A673 (cell line): ENCODE measurements at regions not wholly inside any gene's neighbourhood (a gene's known extent, or its start where the extent isn't known, plus 50 kb on each side); places are given as distances from the start of the nearest gene placed in this dataset.

Source experiments
- EZH2 ChIP-seq: fragments of 200-600 bp; sonication (generic); IDR thresholded peaks from 2 replicates; pipeline ENCODE4 v1.6.1; 2017; ENCODE audit warnings: borderline replicate concordance, low read depth, mild to moderate bottlenecking, mixed read lengths, antibody characterized with exemption, low read length; ENCODE audit not compliant: poor library complexity, severe bottlenecking
- TF ChIP-seq, protein P1 (sequence below): fragments of 300-800, 200-600 bp; sonication (generic); conservative IDR thresholded peaks from 2 replicates; pipeline ENCODE4 v1.5.1; 2017; ENCODE audit warnings: low read depth, mild to moderate bottlenecking, antibody characterized with exemption, low read length, moderate library complexity, mixed read lengths

DNA sequence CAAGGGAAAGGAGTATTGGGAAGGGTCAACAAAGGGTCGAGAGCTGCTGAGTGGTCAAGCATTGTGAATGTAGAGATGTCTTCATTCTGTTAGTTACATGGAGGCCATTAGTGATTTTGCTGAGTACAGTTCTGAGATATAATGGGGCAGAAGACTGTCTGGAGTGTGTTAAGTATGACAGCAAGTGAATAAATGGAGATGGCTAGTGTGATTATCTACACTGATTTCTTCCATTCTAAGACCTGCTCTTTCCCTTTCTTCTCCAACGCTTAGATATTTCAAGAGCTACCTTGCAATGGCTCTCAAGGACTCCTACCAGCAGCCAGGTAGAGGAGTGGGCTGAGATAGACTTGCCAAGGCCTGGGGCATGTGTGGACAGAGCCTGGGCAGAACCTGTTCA is 216.5 kb downstream of the MFSD1 start:
- TF ChIP-seq, protein P1, sequence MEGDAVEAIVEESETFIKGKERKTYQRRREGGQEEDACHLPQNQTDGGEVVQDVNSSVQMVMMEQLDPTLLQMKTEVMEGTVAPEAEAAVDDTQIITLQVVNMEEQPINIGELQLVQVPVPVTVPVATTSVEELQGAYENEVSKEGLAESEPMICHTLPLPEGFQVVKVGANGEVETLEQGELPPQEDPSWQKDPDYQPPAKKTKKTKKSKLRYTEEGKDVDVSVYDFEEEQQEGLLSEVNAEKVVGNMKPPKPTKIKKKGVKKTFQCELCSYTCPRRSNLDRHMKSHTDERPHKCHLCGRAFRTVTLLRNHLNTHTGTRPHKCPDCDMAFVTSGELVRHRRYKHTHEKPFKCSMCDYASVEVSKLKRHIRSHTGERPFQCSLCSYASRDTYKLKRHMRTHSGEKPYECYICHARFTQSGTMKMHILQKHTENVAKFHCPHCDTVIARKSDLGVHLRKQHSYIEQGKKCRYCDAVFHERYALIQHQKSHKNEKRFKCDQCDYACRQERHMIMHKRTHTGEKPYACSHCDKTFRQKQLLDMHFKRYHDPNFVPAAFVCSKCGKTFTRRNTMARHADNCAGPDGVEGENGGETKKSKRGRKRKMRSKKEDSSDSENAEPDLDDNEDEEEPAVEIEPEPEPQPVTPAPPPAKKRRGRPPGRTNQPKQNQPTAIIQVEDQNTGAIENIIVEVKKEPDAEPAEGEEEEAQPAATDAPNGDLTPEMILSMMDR, result no peak
- TF ChIP-seq EZH2, result no peak
